MCF 10A (cell line): ENCODE measurements at regions not wholly inside any gene's neighbourhood (a gene's known extent, or its start where the extent isn't known, plus 50 kb on each side); places are given as distances from the start of the nearest gene placed in this dataset.

ENCODE experiments used
- BruUV-seq: library from RNA; stranded (reverse); fragments of 400-500 nt; replicated peaks from 2 replicates; lab custom pipeline; 2021; lab: Mats Ljungman, UMichigan
- CTCF ChIA-PET: fragments of 300-600 bp; sonication (Branson Sonifier 250); formaldehyde crosslinking; extraction: SDS; loops from one replicate; lab custom pipeline; 2021; ENCODE audit warnings: antibody characterized with exemption, inconsistent platforms; lab: Yijun Ruan, JAX
- POLR2A ChIA-PET: fragments of 300-600, 350-650 bp; sonication (Branson Sonifier 250); formaldehyde crosslinking; extraction: SDS; loops from one replicate; lab custom pipeline; 2020; ENCODE audit warnings: antibody characterized with exemption, inconsistent platforms; lab: Yijun Ruan, JAX
- DNase-seq: peaks from one replicate; pipeline ENCODE4 v3.0.0-alpha.2; 2018; ENCODE audit not compliant: unreplicated experiment
- H3K27ac Mint-ChIP-seq: one replicate; pipeline ENCODE4 v1.8.0; 2022; ENCODE audit warnings: mild to moderate bottlenecking, low read depth, mixed read lengths; ENCODE audit not compliant: unreplicated experiment
- H3K27me3 Mint-ChIP-seq: one replicate; pipeline ENCODE4 v1.8.0; 2022; ENCODE audit warnings: mixed read lengths; ENCODE audit not compliant: insufficient read depth, unreplicated experiment
- H3K36me3 Mint-ChIP-seq: one replicate; pipeline ENCODE4 v1.8.0; 2022; ENCODE audit warnings: mild to moderate bottlenecking, moderate library complexity, mixed read lengths; ENCODE audit not compliant: insufficient read depth, unreplicated experiment
- H3K4me1 Mint-ChIP-seq: one replicate; pipeline ENCODE4 v1.8.0; 2022; ENCODE audit warnings: mixed read lengths; ENCODE audit not compliant: insufficient read depth, unreplicated experiment
- H3K4me3 Mint-ChIP-seq: one replicate; pipeline ENCODE4 v1.8.0; 2022; ENCODE audit warnings: mild to moderate bottlenecking, moderate library complexity, mixed read lengths; ENCODE audit not compliant: unreplicated experiment
- H3K9me3 Mint-ChIP-seq: one replicate; pipeline ENCODE4 v1.8.0; 2022; ENCODE audit warnings: mixed read lengths; ENCODE audit not compliant: unreplicated experiment
- CTCF ChIP-seq: fragments of 200-600 bp; IDR thresholded peaks from one replicate; pipeline ENCODE4 v1.8.0; 2022; ENCODE audit warnings: antibody characterized with exemption, mild to moderate bottlenecking; ENCODE audit not compliant: unreplicated experiment
- intact Hi-C: fragments of 100-400 bp; cut with micrococcal nuclease; formaldehyde crosslinking; loops from 2 replicates; pipeline ENCODE4 v1.14.1; 2022

GRCh38 chr2:144091622-144092021 lies 428.3 kb downstream of the ZEB2 start:
- H3K4me3 Mint-ChIP-seq: no peak overlapping the region
- peaks cover 6% of the 10 kb centered on the region for H3K4me1 Mint-ChIP-seq
- no TSS peak for BruUV-seq
- no peak for TF ChIP-seq CTCF
- DNase-seq: no peak
- CTCF ChIA-PET: interaction anchor here (0.5 to 0.8 kb wide), 3 partner anchors 233 to 504 kb away, joined by 3 read pairs; no protein-coding TSS in a partner anchor
- POLR2A ChIA-PET: no interaction called here
- H3K27me3 Mint-ChIP-seq: no peaks in the 10 kb centered on the region
- peaks cover 15% of the 10 kb centered on the region for H3K9me3 Mint-ChIP-seq
- intact Hi-C loops: no loop called here
- H3K36me3 Mint-ChIP-seq: no peaks in the 10 kb centered on the region
- H3K27ac Mint-ChIP-seq: no peak overlapping the region

GRCh38 chr2:144088863-144089262 lies 431.1 kb downstream of the ZEB2 start:
- Mint-ChIP-seq H3K4me1 (peaks cover 16% of the 10 kb centered on the region), H3K4me3 (no peak overlapping the region), H3K27me3 (no peaks in the 10 kb centered on the region), H3K36me3 (no peaks in the 10 kb centered on the region), H3K27ac (no peak overlapping the region), H3K9me3 (peaks cover 7% of the 10 kb centered on the region)
- BruUV-seq: no TSS peak
- ChIA-PET CTCF (no interaction called here), POLR2A (no interaction called here)
- intact Hi-C loops: no loop called here
- TF ChIP-seq CTCF: no peak
- DNase-seq: no peak

- BruUV-seq: no TSS peak
- peak overlapping the region; percentile 28 for H3K27ac Mint-ChIP-seq
- H3K4me3 Mint-ChIP-seq: no peak overlapping the region
- ChIA-PET CTCF (interaction anchor here (0.6 kb wide), 1 partner anchor 337 kb away, joined by 3 read pairs; no protein-coding TSS in a partner anchor), POLR2A (interaction anchor here (0.6 to 1.4 kb wide), 2 partner anchors 12 to 30 kb away, joined by 3 read pairs; no protein-coding TSS in a partner anchor)
- H3K27me3 Mint-ChIP-seq: no peaks in the 10 kb centered on the region
- peaks cover 7% of the 10 kb centered on the region for H3K9me3 Mint-ChIP-seq
- peaks cover 28% of the 10 kb centered on the region for H3K4me1 Mint-ChIP-seq
- intact Hi-C loops: no loop called here
- no peak for TF ChIP-seq CTCF
- no peaks in the 10 kb centered on the region for H3K36me3 Mint-ChIP-seq
- no peak for DNase-seq
Measured at GRCh38 chr2:144086965-144087364, 433.0 kb downstream of the ZEB2 start.

DNA sequence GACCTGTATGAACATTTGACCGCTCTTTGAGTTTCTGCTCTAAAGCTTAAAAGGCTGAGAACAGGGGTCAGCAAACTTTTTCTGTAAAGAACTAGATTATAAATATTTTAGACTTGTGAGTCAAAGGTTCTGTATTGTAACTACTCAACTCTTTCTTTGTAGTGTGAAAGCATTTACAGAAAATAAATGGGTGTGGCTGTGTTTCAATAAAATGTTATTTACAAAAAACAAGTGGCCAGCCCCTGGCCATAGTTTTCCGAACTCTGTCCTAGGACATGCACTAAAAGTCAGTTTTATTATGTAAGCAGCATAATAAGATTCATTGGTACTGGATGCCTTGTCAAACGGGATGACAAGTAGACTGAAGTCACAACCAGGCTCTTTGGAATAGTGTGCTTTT lies 434.9 kb downstream of the ZEB2 start:
- Mint-ChIP-seq H3K4me3 (no peak overlapping the region), H3K4me1 (peaks cover 28% of the 10 kb centered on the region), H3K36me3 (no peaks in the 10 kb centered on the region), H3K27me3 (no peaks in the 10 kb centered on the region), H3K9me3 (peaks cover 7% of the 10 kb centered on the region), H3K27ac (peak overlapping the region; percentile 50)
- TF ChIP-seq CTCF: no peak
- BruUV-seq: no TSS peak
- POLR2A ChIA-PET: no interaction called here
- intact Hi-C loops: no loop called here
- no peak for DNase-seq
- CTCF ChIA-PET: interaction anchor here (0.6 to 1.2 kb wide), 2 partner anchors 14 to 924 kb away, joined by 3 to 4 read pairs; no protein-coding TSS in a partner anchor
